ENCODE measurements at regions not wholly inside any gene's neighbourhood (a gene's known extent, or its start where the extent isn't known, plus 50 kb on each side); places are given as distances from the start of the nearest gene placed in this dataset.

- TF ChIP-seq CTCF (IDR thresholded peaks at IDR 0.05): no peak
- H3K27me3 Mint-ChIP-seq (ENCODE audit: insufficient read depth): no peaks in the 10 kb centered on the region
- peaks cover 6% of the 10 kb centered on the region; the same call in 1 of the 2 replicates for H3K36me3 Mint-ChIP-seq (ENCODE audit: low read depth)
- peaks cover 10% of the 10 kb centered on the region; the same call in 1 of the 2 replicates for H3K9me3 Mint-ChIP-seq
- no peak for DNase-seq
- H3K4me3 Mint-ChIP-seq: no peak overlapping the region; the same call in 1 of the 2 replicates
- H3K4me1 Mint-ChIP-seq (ENCODE audit: low read depth): peaks cover 52% of the 10 kb centered on the region
- peak overlapping the region; percentile 48; the same call in 1 of the 2 replicates for H3K27ac Mint-ChIP-seq
Observed at GRCh38 chr4:177119691-177120090, 190.0 kb upstream of the NEIL3 start.

GRCh38 chr4:177123811-177124210 is 185.9 kb upstream of the NEIL3 start:
- Mint-ChIP-seq H3K4me3 (no peak overlapping the region), H3K27ac (no peak overlapping the region), H3K36me3 (ENCODE audit: low read depth) (peaks cover 14% of the 10 kb centered on the region), H3K27me3 (ENCODE audit: insufficient read depth) (no peaks in the 10 kb centered on the region), H3K4me1 (ENCODE audit: low read depth) (peaks cover 58% of the 10 kb centered on the region), H3K9me3 (peaks cover 15% of the 10 kb centered on the region)
- DNase-seq: no peak
- TF ChIP-seq CTCF (IDR thresholded peaks at IDR 0.05): no peak

- peaks cover 22% of the 10 kb centered on the region for H3K9me3 Mint-ChIP-seq
- no peak for DNase-seq
- no peak overlapping the region for H3K4me3 Mint-ChIP-seq
- H3K4me1 Mint-ChIP-seq (ENCODE audit: low read depth): peaks cover 57% of the 10 kb centered on the region
- peaks cover 19% of the 10 kb centered on the region for H3K36me3 Mint-ChIP-seq (ENCODE audit: low read depth)
- H3K27me3 Mint-ChIP-seq (ENCODE audit: insufficient read depth): no peaks in the 10 kb centered on the region
- no peak overlapping the region for H3K27ac Mint-ChIP-seq
- no peak for TF ChIP-seq CTCF (IDR thresholded peaks at IDR 0.05)
Observed at GRCh38 chr4:177124349-177125064, 185.2 kb upstream of the NEIL3 start.

GRCh38 chr4:177125656-177126055 is 184.0 kb upstream of the NEIL3 start:
- Mint-ChIP-seq H3K9me3 (peaks cover 24% of the 10 kb centered on the region), H3K36me3 (ENCODE audit: low read depth) (peaks cover 25% of the 10 kb centered on the region), H3K27ac (no peak overlapping the region), H3K27me3 (ENCODE audit: insufficient read depth) (no peaks in the 10 kb centered on the region), H3K4me1 (ENCODE audit: low read depth) (peaks cover 52% of the 10 kb centered on the region), H3K4me3 (no peak overlapping the region)
- no peak for TF ChIP-seq CTCF (IDR thresholded peaks at IDR 0.05)
- no peak for DNase-seq

GRCh38 chr4:177127658-177128057 is 182.0 kb upstream of the NEIL3 start:
- peaks cover 52% of the 10 kb centered on the region for H3K4me1 Mint-ChIP-seq (ENCODE audit: low read depth)
- peak overlapping the region; percentile 89 for H3K27ac Mint-ChIP-seq
- peaks cover 26% of the 10 kb centered on the region for H3K36me3 Mint-ChIP-seq (ENCODE audit: low read depth)
- no peak for TF ChIP-seq CTCF (IDR thresholded peaks at IDR 0.05)
- H3K27me3 Mint-ChIP-seq (ENCODE audit: insufficient read depth): no peaks in the 10 kb centered on the region
- DNase-seq: no peak
- H3K4me3 Mint-ChIP-seq: no peak overlapping the region; the same call in 1 of the 2 replicates
- peaks cover 25% of the 10 kb centered on the region for H3K9me3 Mint-ChIP-seq

All from HFFc6 (cell line).